Peyer's patch (tissue), 4 donors: ENCODE measurements at regions not wholly inside any gene's neighbourhood (a gene's known extent, or its start where the extent isn't known, plus 50 kb on each side); places are given as distances from the start of the nearest gene placed in this dataset.
"Not testable (repeated sequence)": the region's sequence is repeated elsewhere in the genome, so short reads cannot be mapped to it uniquely, and the experiment has no call there.

ENCODE experiments used
- DNase-seq, 3 donors: peaks; one replicate each; pipeline ENCODE4 v3.0.0-alpha.2; 2017 to 2019
- H3K27ac ChIP-seq, 4 donors: fragments of 200-600 bp; sonication (generic); one replicate each; pipeline ENCODE4 v1.5.1; 2016 to 2019
- H3K27me3 ChIP-seq, 2 donors: fragments of 200-600 bp; sonication (generic); one replicate each; pipeline ENCODE4 v1.5.1; 2019
- H3K36me3 ChIP-seq, 3 donors: fragments of 200-600 bp; sonication (generic); one replicate each; pipeline ENCODE4 v1.5.1; 2016 to 2019
- H3K4me1 ChIP-seq, 4 donors: fragments of 200-600 bp; sonication (generic); one replicate each; pipeline ENCODE4 v1.5.1; 2016 to 2019
- H3K4me3 ChIP-seq, 4 donors: fragments of 200-600 bp; sonication (generic); 1 replicate in 3 of 4; 2 replicates in 1 of 4; pipeline ENCODE4 v1.5.1; 2016 to 2019; ENCODE audit warnings: mild to moderate bottlenecking in 1 of 4
- H3K9me3 ChIP-seq, 4 donors: fragments of 200-600 bp; sonication (generic); one replicate each; pipeline ENCODE4 v1.5.1; 2016 to 2019; ENCODE audit warnings: mild to moderate bottlenecking in 1 of 4
- POLR2A ChIP-seq, 2 donors: fragments of 450-650 bp; IDR thresholded peaks; one replicate each; pipeline ENCODE4 v1.5.1; 2017; ENCODE audit warnings: antibody characterized with exemption in 2 of 2, mild to moderate bottlenecking in 2 of 2, moderate library complexity in 2 of 2
- TF ChIP-seq, protein P1 (sequence below), 6 experiments: fragments of 450-650 bp in 4 of 6; fragments of 200-600 bp in 2 of 6; sonication (generic) in 1 of 6; IDR thresholded peaks; one replicate each; pipeline ENCODE4 v1.5.1; 2017 to 2019; ENCODE audit warnings: antibody characterized with exemption in 6 of 6, mild to moderate bottlenecking in 3 of 6, moderate library complexity in 1 of 6

DNA sequence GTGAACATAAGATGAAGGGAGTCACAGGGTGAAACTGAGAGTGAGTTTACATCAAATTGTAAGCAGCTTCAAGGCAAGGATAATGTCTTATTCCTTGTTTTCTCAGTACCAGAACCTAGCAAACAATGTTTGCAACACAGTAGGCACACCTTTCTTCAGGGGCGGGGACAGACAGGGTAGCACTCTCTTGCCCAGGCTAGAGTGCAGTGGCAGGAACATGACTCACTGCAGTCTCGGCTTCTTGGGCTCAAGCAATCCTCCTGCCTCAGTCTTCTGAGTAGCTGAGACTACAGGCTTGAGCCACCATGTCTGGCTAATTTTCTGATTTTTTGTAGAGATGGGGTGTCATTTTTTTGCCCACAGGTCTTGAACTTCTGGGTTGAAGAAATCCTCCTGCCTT is 299.8 kb downstream of the CD83 start:
- peak in 1 of 3 donors; percentile 57 for DNase-seq
- Histone ChIP-seq H3K27ac (no peak overlapping the region), H3K4me1 (no peaks in the 10 kb centered on the region), H3K9me3 (no peaks in the 10 kb centered on the region), H3K36me3 (no peaks in the 10 kb centered on the region), H3K4me3 (no peak overlapping the region), H3K27me3 (no peaks in the 10 kb centered on the region)
- TF ChIP-seq, protein P1, sequence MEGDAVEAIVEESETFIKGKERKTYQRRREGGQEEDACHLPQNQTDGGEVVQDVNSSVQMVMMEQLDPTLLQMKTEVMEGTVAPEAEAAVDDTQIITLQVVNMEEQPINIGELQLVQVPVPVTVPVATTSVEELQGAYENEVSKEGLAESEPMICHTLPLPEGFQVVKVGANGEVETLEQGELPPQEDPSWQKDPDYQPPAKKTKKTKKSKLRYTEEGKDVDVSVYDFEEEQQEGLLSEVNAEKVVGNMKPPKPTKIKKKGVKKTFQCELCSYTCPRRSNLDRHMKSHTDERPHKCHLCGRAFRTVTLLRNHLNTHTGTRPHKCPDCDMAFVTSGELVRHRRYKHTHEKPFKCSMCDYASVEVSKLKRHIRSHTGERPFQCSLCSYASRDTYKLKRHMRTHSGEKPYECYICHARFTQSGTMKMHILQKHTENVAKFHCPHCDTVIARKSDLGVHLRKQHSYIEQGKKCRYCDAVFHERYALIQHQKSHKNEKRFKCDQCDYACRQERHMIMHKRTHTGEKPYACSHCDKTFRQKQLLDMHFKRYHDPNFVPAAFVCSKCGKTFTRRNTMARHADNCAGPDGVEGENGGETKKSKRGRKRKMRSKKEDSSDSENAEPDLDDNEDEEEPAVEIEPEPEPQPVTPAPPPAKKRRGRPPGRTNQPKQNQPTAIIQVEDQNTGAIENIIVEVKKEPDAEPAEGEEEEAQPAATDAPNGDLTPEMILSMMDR (IDR thresholded peaks at IDR 0.05), result no peak
- no peak for TF ChIP-seq POLR2A (IDR thresholded peaks at IDR 0.05)

DNA sequence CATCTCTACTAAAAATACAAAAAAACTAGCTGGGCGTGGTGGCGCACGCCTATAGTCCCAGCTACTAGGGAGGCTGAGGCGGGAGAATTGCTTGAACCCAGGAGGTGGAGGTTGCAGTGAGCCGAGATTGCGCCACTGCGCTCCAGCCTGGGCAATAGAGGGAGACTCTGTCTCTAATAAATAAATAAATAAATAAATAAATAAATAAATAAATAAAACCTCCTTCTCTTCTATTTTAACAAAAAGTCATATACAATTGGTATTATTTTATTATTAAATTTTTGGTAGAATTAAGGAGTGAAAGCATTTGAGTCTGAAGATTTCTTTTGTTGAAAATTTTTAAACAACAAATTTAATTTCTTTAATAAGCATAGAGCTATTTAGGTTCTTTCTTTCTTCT is 301.7 kb downstream of the CD83 start:
- H3K27ac ChIP-seq, H3K4me3 ChIP-seq, H3K4me1 ChIP-seq, H3K27me3 ChIP-seq, H3K36me3 ChIP-seq, DNase-seq, H3K9me3 ChIP-seq: not testable (repeated sequence)

DNA sequence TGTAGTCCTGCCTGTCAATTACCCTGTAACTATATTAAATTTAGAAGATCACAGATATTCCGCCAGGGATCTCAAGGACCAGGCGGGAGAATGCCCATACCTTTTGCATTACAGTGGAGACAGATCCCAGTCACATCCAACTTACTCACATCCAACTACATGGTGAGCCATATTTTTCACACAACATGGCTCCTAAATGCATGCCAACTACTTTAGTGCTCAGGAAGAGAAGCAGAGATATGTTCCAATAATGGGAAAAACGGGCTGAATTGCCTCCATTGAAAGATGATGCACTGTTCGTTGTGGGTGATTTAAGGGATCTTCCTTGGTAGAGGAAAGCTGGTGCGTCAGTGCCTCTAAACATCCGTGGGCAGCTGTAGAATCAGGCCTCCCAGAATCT is 304.5 kb downstream of the CD83 start:
- no peaks in the 10 kb centered on the region for H3K9me3 ChIP-seq
- TF ChIP-seq, protein P1 (IDR thresholded peaks at IDR 0.05), result no peak
- no peak for TF ChIP-seq POLR2A (IDR thresholded peaks at IDR 0.05)
- DNase-seq, result no peak
- H3K4me1 ChIP-seq, result no peaks in the 10 kb centered on the region
- H3K36me3 ChIP-seq, result no peaks in the 10 kb centered on the region
- H3K27ac ChIP-seq, result no peak overlapping the region
- H3K4me3 ChIP-seq, result no peak overlapping the region
- H3K27me3 ChIP-seq, result no peaks in the 10 kb centered on the region

DNA sequence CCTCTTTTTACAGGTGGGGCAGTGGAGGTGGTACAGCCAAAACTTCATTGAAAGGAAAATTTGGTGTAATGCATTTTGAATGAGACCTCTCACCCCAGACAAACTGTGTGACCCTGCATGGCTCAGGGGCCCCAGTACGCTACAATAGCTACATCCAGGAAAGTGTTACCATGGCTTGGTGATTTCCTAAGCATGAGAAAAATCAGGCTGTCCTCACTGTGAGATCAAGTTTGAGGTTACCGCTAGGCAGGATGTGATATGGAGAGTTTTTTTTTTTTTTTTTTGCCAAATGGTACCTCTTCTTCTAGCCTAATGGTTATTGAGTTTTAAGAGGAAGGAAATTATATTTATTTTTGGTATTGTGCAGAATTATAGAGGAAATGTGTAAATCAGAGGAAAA is 305.3 kb downstream of the CD83 start:
- Histone ChIP-seq H3K27ac (no peak overlapping the region), H3K27me3 (no peaks in the 10 kb centered on the region), H3K36me3 (no peaks in the 10 kb centered on the region), H3K9me3 (no peaks in the 10 kb centered on the region), H3K4me1 (no peaks in the 10 kb centered on the region), H3K4me3 (no peak overlapping the region)
- TF ChIP-seq, protein P1 (IDR thresholded peaks at IDR 0.05), result no peak
- TF ChIP-seq POLR2A (IDR thresholded peaks at IDR 0.05), result no peak
- DNase-seq, result no peak

DNA sequence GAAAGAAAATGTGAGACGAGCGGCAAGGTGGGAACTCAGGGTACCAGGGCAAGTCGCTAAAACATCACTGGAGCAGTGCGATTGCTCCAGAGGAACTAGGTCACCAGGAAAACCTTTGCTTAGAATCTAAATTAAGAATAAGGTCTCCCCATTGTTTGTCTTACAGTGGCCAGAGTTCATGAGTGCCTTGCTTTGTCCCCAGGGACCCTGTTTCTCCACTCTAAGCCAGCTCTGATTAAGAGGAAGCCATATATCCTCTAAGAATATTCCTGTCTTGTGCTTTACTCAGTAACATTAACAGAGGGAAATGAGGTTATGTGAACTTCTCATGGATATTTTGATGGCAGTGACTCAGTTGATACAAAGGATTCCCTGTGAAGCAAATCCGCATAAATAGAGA is 305.8 kb downstream of the CD83 start:
- no peaks in the 10 kb centered on the region for H3K27me3 ChIP-seq

DNA sequence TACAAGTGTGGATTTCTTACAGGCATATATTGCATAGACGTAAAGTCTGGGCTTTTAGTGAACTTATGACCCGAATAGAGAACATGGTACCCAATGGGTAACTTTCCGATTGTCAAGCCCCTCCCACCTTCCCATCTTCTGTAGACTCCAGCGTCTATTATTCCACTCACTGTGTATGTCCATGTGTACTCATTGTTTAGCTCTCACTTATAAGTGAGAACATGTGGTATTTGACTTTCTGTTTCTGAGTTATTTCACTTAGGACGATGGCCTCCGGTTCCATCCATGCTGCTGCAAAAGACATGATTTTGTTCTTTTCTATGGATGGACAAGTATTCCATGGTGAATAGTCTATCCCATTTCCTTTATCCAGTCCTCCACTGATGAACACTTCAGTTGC is 306.4 kb downstream of the CD83 start:
- Histone ChIP-seq H3K27me3 (no peaks in the 10 kb centered on the region), H3K36me3 (no peaks in the 10 kb centered on the region), H3K4me1 (no peaks in the 10 kb centered on the region)

More for the DNA sequence above, 305.8 kb downstream of the CD83 start:
- H3K4me1 ChIP-seq, result no peaks in the 10 kb centered on the region
- no peak overlapping the region for H3K4me3 ChIP-seq
- no peak overlapping the region for H3K27ac ChIP-seq
- TF ChIP-seq POLR2A (IDR thresholded peaks at IDR 0.05), result no peak
- TF ChIP-seq, protein P1 (IDR thresholded peaks at IDR 0.05), result no peak
- H3K9me3 ChIP-seq, result no peaks in the 10 kb centered on the region
- H3K36me3 ChIP-seq, result no peaks in the 10 kb centered on the region
- DNase-seq, result no peak

More for the DNA sequence above, 306.4 kb downstream of the CD83 start:
- TF ChIP-seq, protein P1 (IDR thresholded peaks at IDR 0.05), result no peak
- TF ChIP-seq POLR2A (IDR thresholded peaks at IDR 0.05), result no peak
- H3K9me3 ChIP-seq, result no peaks in the 10 kb centered on the region
- H3K27ac ChIP-seq, result no peak overlapping the region
- no peak for DNase-seq
- no peak overlapping the region for H3K4me3 ChIP-seq
